OCI-LY7 (cell line): ENCODE measurements at regions not wholly inside any gene's neighbourhood (a gene's known extent, or its start where the extent isn't known, plus 50 kb on each side); places are given as distances from the start of the nearest gene placed in this dataset.

Experiments
- BruUV-seq: library from RNA; stranded (reverse); fragments of 400-500 nt; replicated peaks from 2 replicates; lab custom pipeline; 2021; lab: Mats Ljungman, UMichigan
- CTCF ChIA-PET: fragments of 300-600 bp; sonication (Branson Sonifier 250); formaldehyde crosslinking; loops from one replicate; lab custom pipeline; 2022; ENCODE audit warnings: antibody characterized with exemption; ENCODE audit not compliant: unreplicated experiment; lab: Charles Lee
- POLR2A ChIA-PET: fragments of 300-600 bp; sonication (Branson Sonifier 250); formaldehyde crosslinking; loops from one replicate; lab custom pipeline; 2022; ENCODE audit warnings: antibody characterized with exemption; lab: Charles Lee
- DNase-seq: peaks from one replicate; pipeline ENCODE4 v3.0.0-alpha.2; 2015; ENCODE audit warnings: low spot score
- H2AFZ ChIP-seq: fragments of 200-600 bp; sonication (generic), shearing (Covaris generic); 2 replicates; pipeline ENCODE4 v1.6.1; 2014; ENCODE audit warnings: mild to moderate bottlenecking, antibody characterized with exemption, low read length, moderate library complexity
- H3K27ac ChIP-seq: fragments of 200-600 bp; sonication (generic); 2 replicates; pipeline ENCODE4 v1.5.1; 2014; ENCODE audit warnings: mixed run types, low read depth, mild to moderate bottlenecking, moderate library complexity, low read length, inconsistent platforms; ENCODE audit not compliant: poor library complexity, severe bottlenecking
- H3K36me3 ChIP-seq: fragments of 200-600 bp; sonication (generic); 2 replicates; pipeline ENCODE4 v1.6.1; 2014; ENCODE audit warnings: mild to moderate bottlenecking, antibody characterized with exemption, low read length, moderate library complexity, mixed read lengths; ENCODE audit not compliant: insufficient read depth
- H3K4me1 ChIP-seq: fragments of 200-600 bp; sonication (generic); 2 replicates; pipeline ENCODE4 v1.5.1; 2014; ENCODE audit warnings: mild to moderate bottlenecking, low read length; ENCODE audit not compliant: insufficient read depth, poor library complexity, severe bottlenecking
- H3K4me2 ChIP-seq: fragments of 200-600 bp; sonication (generic); 2 replicates; pipeline ENCODE4 v1.6.1; 2014; ENCODE audit warnings: mild to moderate bottlenecking, low read length
- H3K4me3 ChIP-seq: fragments of 200-600 bp; sonication (generic); 2 replicates; pipeline ENCODE4 v1.5.1; 2014; ENCODE audit warnings: mild to moderate bottlenecking, low read depth, low read length; ENCODE audit not compliant: poor library complexity, severe bottlenecking
- H3K79me2 ChIP-seq: fragments of 200-600 bp; sonication (generic); 2 replicates; pipeline ENCODE4 v1.6.1; 2016; ENCODE audit warnings: low read depth, mild to moderate bottlenecking, low read length, moderate library complexity, mixed read lengths; ENCODE audit not compliant: insufficient read depth
- H3K9me2 ChIP-seq: fragments of 200-600 bp; sonication (generic); 2 replicates; pipeline ENCODE4 v1.6.1; 2016; ENCODE audit warnings: mild to moderate bottlenecking, low read length, mixed read lengths; ENCODE audit not compliant: insufficient read depth
- H3K9me3 ChIP-seq: fragments of 200-600 bp; sonication (generic); 2 replicates; pipeline ENCODE4 v1.6.1; 2014; ENCODE audit warnings: mild to moderate bottlenecking, mixed run types, low read length, mixed read lengths
- H4K20me1 ChIP-seq: fragments of 200-600 bp; sonication (generic); 2 replicates; pipeline ENCODE4 v1.6.1; 2014; ENCODE audit warnings: mild to moderate bottlenecking, antibody characterized with exemption, low read length, moderate library complexity, mixed read lengths; ENCODE audit not compliant: insufficient read depth
- CTCF ChIP-seq: fragments of 200-600 bp; sonication (generic); conservative IDR thresholded peaks from 2 replicates; pipeline ENCODE4 v1.5.1; 2014; ENCODE audit warnings: mild to moderate bottlenecking, antibody characterized with exemption, low read length, moderate library complexity, mixed read lengths
- EZH2phosphoT487 ChIP-seq: fragments of 200-600 bp; sonication (generic); IDR thresholded peaks from 2 replicates; pipeline ENCODE4 v1.6.1; 2018; ENCODE audit warnings: low read depth, borderline replicate concordance, mild to moderate bottlenecking, mixed run types, antibody characterized with exemption, low read length, moderate library complexity, mixed read lengths
- intact Hi-C: fragments of 100-400 bp; cut with micrococcal nuclease; formaldehyde crosslinking; loops from one replicate; pipeline ENCODE4 v1.10.0; 2022; ENCODE audit not compliant: unreplicated experiment

GRCh38 chr7:114095885-114096284 is 177.1 kb upstream of the PPP1R3A start:
- no peak overlapping the region for H3K4me3 ChIP-seq
- no TSS peak for BruUV-seq
- H3K9me2 ChIP-seq, result no peaks in the 10 kb centered on the region
- no peaks in the 10 kb centered on the region for H3K4me1 ChIP-seq
- no peaks in the 10 kb centered on the region for H3K36me3 ChIP-seq
- ChIA-PET CTCF (no interaction called here), POLR2A (no interaction called here)
- no peak overlapping the region for H2AFZ ChIP-seq
- intact Hi-C loops, result no loop called here
- no peak overlapping the region for H3K4me2 ChIP-seq
- no peaks in the 10 kb centered on the region for H3K9me3 ChIP-seq
- H4K20me1 ChIP-seq, result no peaks in the 10 kb centered on the region
- DNase-seq, result no peak
- no peaks in the 10 kb centered on the region for H3K79me2 ChIP-seq
- TF ChIP-seq CTCF (no peak), EZH2phosphoT487 (no peak)
- no peak overlapping the region for H3K27ac ChIP-seq

GRCh38 chr7:114088470-114088940 is 169.7 kb upstream of the PPP1R3A start:
- intact Hi-C loops, result no loop called here
- H4K20me1 ChIP-seq, result no peaks in the 10 kb centered on the region
- H3K4me3 ChIP-seq, result no peak overlapping the region
- H3K4me1 ChIP-seq, result no peaks in the 10 kb centered on the region
- no peak overlapping the region for H3K4me2 ChIP-seq
- TF ChIP-seq CTCF (no peak), EZH2phosphoT487 (no peak)
- CTCF ChIA-PET, result no interaction called here
- no peaks in the 10 kb centered on the region for H3K9me3 ChIP-seq
- H3K79me2 ChIP-seq, result no peaks in the 10 kb centered on the region
- POLR2A ChIA-PET, result interaction anchor here (0.5 to 0.6 kb wide), 2 partner anchors 11 to 32 kb away, joined by 3 read pairs; no protein-coding TSS in a partner anchor
- H3K36me3 ChIP-seq, result no peaks in the 10 kb centered on the region
- no peak for DNase-seq
- no peaks in the 10 kb centered on the region for H3K9me2 ChIP-seq
- H3K27ac ChIP-seq, result no peak overlapping the region
- no peak overlapping the region for H2AFZ ChIP-seq
- no TSS peak for BruUV-seq

GRCh38 chr7:114087653-114088469 is 169.1 kb upstream of the PPP1R3A start:
- DNase-seq, result no peak
- no peak overlapping the region for H3K27ac ChIP-seq
- H3K4me1 ChIP-seq, result no peaks in the 10 kb centered on the region
- no peaks in the 10 kb centered on the region for H4K20me1 ChIP-seq
- no peaks in the 10 kb centered on the region for H3K9me3 ChIP-seq
- TF ChIP-seq EZH2phosphoT487 (no peak), CTCF (no peak)
- no peaks in the 10 kb centered on the region for H3K36me3 ChIP-seq
- H2AFZ ChIP-seq, result no peak overlapping the region
- no peaks in the 10 kb centered on the region for H3K79me2 ChIP-seq
- POLR2A ChIA-PET, result interaction anchor here (0.5 to 0.6 kb wide), 2 partner anchors 10 to 32 kb away, joined by 3 read pairs; no protein-coding TSS in a partner anchor
- intact Hi-C loops, result no loop called here
- H3K9me2 ChIP-seq, result no peaks in the 10 kb centered on the region
- H3K4me3 ChIP-seq, result no peak overlapping the region
- CTCF ChIA-PET, result no interaction called here
- no peak overlapping the region for H3K4me2 ChIP-seq
- BruUV-seq, result no TSS peak
